ENCODE measurements at regions not wholly inside any gene's neighbourhood (a gene's known extent, or its start where the extent isn't known, plus 50 kb on each side); places are given as distances from the start of the nearest gene placed in this dataset.

GRCh38 chr12:82009524-82009923 lies 250.4 kb upstream of the PPFIA2 start:
- TF ChIP-seq POLR2A (IDR thresholded peaks at IDR 0.05) = no peak
- TF ChIP-seq CTCF (IDR thresholded peaks at IDR 0.05) = no peak

Data from esophagus squamous epithelium (tissue), 4 donors.